ENCODE measurements at regions not wholly inside any gene's neighbourhood (a gene's known extent, or its start where the extent isn't known, plus 50 kb on each side); places are given as distances from the start of the nearest gene placed in this dataset.
A peak's percentile ranks its signal among the peaks of the same experiment; 100 is the strongest.

DNA sequence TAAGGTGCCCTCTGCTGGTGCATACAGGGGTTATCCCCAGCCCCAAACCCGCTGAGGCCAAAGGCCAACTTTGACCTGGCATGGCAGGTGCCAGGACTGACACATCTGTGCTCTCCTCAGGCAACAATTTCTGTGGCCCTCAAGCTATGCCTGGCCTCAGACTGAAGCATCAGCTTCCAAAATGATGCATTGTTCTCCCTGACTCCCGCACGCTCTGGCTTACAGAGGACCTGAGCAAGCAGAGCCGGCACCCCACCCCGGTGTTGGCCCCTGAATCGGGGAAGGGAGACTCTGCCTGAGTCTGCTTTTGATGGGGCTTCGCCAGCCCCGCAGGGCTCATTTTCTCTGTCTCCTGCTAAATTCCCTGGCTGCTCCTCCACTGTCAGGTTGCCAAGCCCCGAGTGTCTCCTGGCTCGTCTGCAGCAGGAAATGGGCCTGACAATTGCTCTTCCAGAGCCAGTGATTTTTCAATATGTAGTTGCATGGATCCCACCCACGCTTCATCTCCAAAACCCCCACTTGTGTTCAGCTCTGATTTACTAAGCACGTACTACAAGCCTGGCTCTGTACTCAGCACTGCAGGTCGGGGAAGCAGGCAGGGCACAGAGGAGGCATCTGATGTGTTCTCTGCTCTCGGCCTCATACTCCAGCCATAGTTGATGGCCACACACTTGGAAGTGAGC, 126.1 kb downstream of the SLC38A6 start:
- peaks cover 3% of the 10 kb centered on the region for H3K27me3 Mint-ChIP-seq
- DNase-seq = no peak
- no peak overlapping the region for H3K27ac Mint-ChIP-seq
- intact Hi-C loops (cut with micrococcal nuclease) = no loop called here
- TF ChIP-seq, protein P1, sequence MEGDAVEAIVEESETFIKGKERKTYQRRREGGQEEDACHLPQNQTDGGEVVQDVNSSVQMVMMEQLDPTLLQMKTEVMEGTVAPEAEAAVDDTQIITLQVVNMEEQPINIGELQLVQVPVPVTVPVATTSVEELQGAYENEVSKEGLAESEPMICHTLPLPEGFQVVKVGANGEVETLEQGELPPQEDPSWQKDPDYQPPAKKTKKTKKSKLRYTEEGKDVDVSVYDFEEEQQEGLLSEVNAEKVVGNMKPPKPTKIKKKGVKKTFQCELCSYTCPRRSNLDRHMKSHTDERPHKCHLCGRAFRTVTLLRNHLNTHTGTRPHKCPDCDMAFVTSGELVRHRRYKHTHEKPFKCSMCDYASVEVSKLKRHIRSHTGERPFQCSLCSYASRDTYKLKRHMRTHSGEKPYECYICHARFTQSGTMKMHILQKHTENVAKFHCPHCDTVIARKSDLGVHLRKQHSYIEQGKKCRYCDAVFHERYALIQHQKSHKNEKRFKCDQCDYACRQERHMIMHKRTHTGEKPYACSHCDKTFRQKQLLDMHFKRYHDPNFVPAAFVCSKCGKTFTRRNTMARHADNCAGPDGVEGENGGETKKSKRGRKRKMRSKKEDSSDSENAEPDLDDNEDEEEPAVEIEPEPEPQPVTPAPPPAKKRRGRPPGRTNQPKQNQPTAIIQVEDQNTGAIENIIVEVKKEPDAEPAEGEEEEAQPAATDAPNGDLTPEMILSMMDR (IDR thresholded peaks at IDR 0.05) = no peak
- H3K4me3 Mint-ChIP-seq = no peak overlapping the region
- peaks cover 20% of the 10 kb centered on the region for H3K4me1 Mint-ChIP-seq (ENCODE audit: low read depth)
- ATAC-seq = no peak
- POLR2A ChIA-PET = no interaction called here
- no peaks in the 10 kb centered on the region for H3K36me3 Mint-ChIP-seq (ENCODE audit: low read depth)
- no peaks in the 10 kb centered on the region for H3K9me3 Mint-ChIP-seq
- CTCF ChIA-PET = no interaction called here

- TF ChIP-seq, protein P1 (IDR thresholded peaks at IDR 0.05) = no peak
- ATAC-seq (no peak), DNase-seq (no peak)
- Mint-ChIP-seq H3K27ac (no peak overlapping the region), H3K4me3 (no peak overlapping the region), H3K4me1 (ENCODE audit: low read depth) (peaks cover 26% of the 10 kb centered on the region), H3K36me3 (ENCODE audit: low read depth) (no peaks in the 10 kb centered on the region), H3K27me3 (peaks cover 3% of the 10 kb centered on the region), H3K9me3 (no peaks in the 10 kb centered on the region)
- intact Hi-C loops (cut with micrococcal nuclease) = no loop called here
- POLR2A ChIA-PET = no interaction called here
- CTCF ChIA-PET = interaction anchor here (1.5 kb wide), 1 partner anchor 481 kb away, joined by 3 read pairs; no protein-coding TSS in a partner anchor
These were observed 125.4 kb downstream of the SLC38A6 start for GRCh38 chr14:61106271-61106958.

DNA sequence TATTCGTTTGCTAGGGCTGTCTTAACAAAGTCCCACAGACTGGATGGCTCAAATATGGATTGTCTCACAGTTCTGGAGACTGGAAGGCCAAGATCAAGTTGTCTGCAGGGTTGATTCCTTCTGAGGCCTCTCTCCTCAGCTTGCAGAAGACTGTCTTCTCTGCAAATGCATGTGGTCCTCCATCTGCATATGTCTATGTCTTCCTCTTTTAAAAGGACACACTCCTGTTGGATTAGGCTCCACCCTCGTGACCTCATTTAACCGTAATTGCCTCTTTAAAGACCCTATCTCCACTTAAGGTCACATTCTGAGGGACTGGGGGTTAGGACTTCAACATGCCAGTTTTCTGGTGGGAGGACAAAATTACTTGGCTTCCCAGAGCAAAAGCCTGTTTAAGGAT, 123.3 kb downstream of the SLC38A6 start:
- TF ChIP-seq, protein P1 (IDR thresholded peaks at IDR 0.05) = no peak
- CTCF ChIA-PET = no interaction called here
- Mint-ChIP-seq H3K4me3 (no peak overlapping the region), H3K27ac (no peak overlapping the region), H3K4me1 (ENCODE audit: low read depth) (peaks cover 26% of the 10 kb centered on the region), H3K36me3 (ENCODE audit: low read depth) (no peaks in the 10 kb centered on the region), H3K9me3 (no peaks in the 10 kb centered on the region), H3K27me3 (no peaks in the 10 kb centered on the region)
- DNase-seq = no peak
- intact Hi-C loops (cut with micrococcal nuclease) = no loop called here
- ATAC-seq = no peak
- POLR2A ChIA-PET = no interaction called here

- TF ChIP-seq, protein P1 (IDR thresholded peaks at IDR 0.05) = no peak
- Mint-ChIP-seq H3K27me3 (no peaks in the 10 kb centered on the region), H3K4me3 (no peak overlapping the region), H3K27ac (peak overlapping the region; percentile 64), H3K36me3 (ENCODE audit: low read depth) (no peaks in the 10 kb centered on the region), H3K9me3 (no peaks in the 10 kb centered on the region), H3K4me1 (ENCODE audit: low read depth) (peaks cover 26% of the 10 kb centered on the region)
- ChIA-PET CTCF (no interaction called here), POLR2A (no interaction called here)
- intact Hi-C loops (cut with micrococcal nuclease) = no loop called here
- DNase-seq (peak; percentile 49), ATAC-seq (peak; percentile 80)
These were observed 122.7 kb downstream of the SLC38A6 start for GRCh38 chr14:61103541-61104339.

All from activated CD8-positive, alpha-beta T cell treated with anti-CD3 and anti-CD28 coated beads for 36 hours (primary cell).